HG03378 (cell line): ENCODE measurements at regions not wholly inside any gene's neighbourhood (a gene's known extent, or its start where the extent isn't known, plus 50 kb on each side); places are given as distances from the start of the nearest gene placed in this dataset.

ENCODE experiments used
- ATAC-seq: cut with Tn5 transposase; IDR thresholded peaks from one replicate; pipeline ENCODE4 v1.9.1; 2021; ENCODE audit warnings: mild to moderate bottlenecking, moderate library complexity; ENCODE audit not compliant: unreplicated experiment

- no peak for ATAC-seq
Measured at GRCh38 chr5:124252191-124252638, 494.2 kb downstream of the ZNF608 start.

- no peak for ATAC-seq
Measured at GRCh38 chr5:124245276-124245675, 501.2 kb downstream of the ZNF608 start.

GRCh38 chr5:124240732-124241131 is 505.7 kb downstream of the ZNF608 start:
- no peak for ATAC-seq

GRCh38 chr5:124239572-124239971 is 506.9 kb downstream of the ZNF608 start:
- ATAC-seq = no peak

- ATAC-seq = no peak
Measured at GRCh38 chr5:124238350-124238749, 508.1 kb downstream of the ZNF608 start.

- ATAC-seq = no peak
Measured at GRCh38 chr5:124237206-124237695, 509.2 kb downstream of the ZNF608 start.

- no peak for ATAC-seq
Measured at GRCh38 chr5:124236361-124237205, 509.9 kb downstream of the ZNF608 start.

- ATAC-seq = no peak
Measured at GRCh38 chr5:124235576-124235975, 510.9 kb downstream of the ZNF608 start.

GRCh38 chr5:124234770-124235562 is 511.5 kb downstream of the ZNF608 start:
- ATAC-seq = no peak

- ATAC-seq = no peak
Measured at GRCh38 chr5:124234022-124234769, 512.2 kb downstream of the ZNF608 start.

GRCh38 chr5:124232515-124232914 is 513.9 kb downstream of the ZNF608 start:
- ATAC-seq = no peak

- no peak for ATAC-seq
Measured at GRCh38 chr5:124231802-124232201, 514.6 kb downstream of the ZNF608 start.

GRCh38 chr5:124231230-124231629 is 515.2 kb downstream of the ZNF608 start:
- no peak for ATAC-seq

GRCh38 chr5:124230456-124230855 is 516.0 kb downstream of the ZNF608 start:
- ATAC-seq = no peak

GRCh38 chr5:124229352-124229751 is 517.1 kb downstream of the ZNF608 start:
- ATAC-seq = no peak

- no peak for ATAC-seq
Measured at GRCh38 chr5:124227914-124228313, 518.5 kb downstream of the ZNF608 start.

GRCh38 chr5:124220418-124220817 is 526.0 kb downstream of the ZNF608 start:
- ATAC-seq = no peak

- no peak for ATAC-seq
Measured at GRCh38 chr5:124212934-124213333, 533.5 kb downstream of the ZNF608 start.

- no peak for ATAC-seq
Measured at GRCh38 chr5:124210111-124210910, 536.1 kb downstream of the ZNF608 start.

GRCh38 chr5:124207118-124207517 is 539.3 kb downstream of the ZNF608 start:
- no peak for ATAC-seq
